Retinal pigment epithelial cell (primary cell): ENCODE measurements at regions not wholly inside any gene's neighbourhood (a gene's known extent, or its start where the extent isn't known, plus 50 kb on each side); places are given as distances from the start of the nearest gene placed in this dataset.

Experiments
- DNase-seq: peaks from one replicate; pipeline ENCODE4 v3.0.0-alpha.2; 2010; ENCODE audit warnings: low read depth
- H3K4me3 ChIP-seq: 2 replicates; pipeline ENCODE4 v1.5.1; 2011; ENCODE audit warnings: mild to moderate bottlenecking, low read length, control low read depth, moderate library complexity
- CTCF ChIP-seq: conservative IDR thresholded peaks from 2 replicates; pipeline ENCODE4 v1.5.1; 2011; ENCODE audit warnings: low read depth, low read length, control low read depth, inconsistent platforms

GRCh38 chr18:78580835-78581339 is 398.7 kb upstream of the SALL3 start:
- DNase-seq = no peak
- TF ChIP-seq CTCF = no peak
- no peak overlapping the region for H3K4me3 ChIP-seq

DNA sequence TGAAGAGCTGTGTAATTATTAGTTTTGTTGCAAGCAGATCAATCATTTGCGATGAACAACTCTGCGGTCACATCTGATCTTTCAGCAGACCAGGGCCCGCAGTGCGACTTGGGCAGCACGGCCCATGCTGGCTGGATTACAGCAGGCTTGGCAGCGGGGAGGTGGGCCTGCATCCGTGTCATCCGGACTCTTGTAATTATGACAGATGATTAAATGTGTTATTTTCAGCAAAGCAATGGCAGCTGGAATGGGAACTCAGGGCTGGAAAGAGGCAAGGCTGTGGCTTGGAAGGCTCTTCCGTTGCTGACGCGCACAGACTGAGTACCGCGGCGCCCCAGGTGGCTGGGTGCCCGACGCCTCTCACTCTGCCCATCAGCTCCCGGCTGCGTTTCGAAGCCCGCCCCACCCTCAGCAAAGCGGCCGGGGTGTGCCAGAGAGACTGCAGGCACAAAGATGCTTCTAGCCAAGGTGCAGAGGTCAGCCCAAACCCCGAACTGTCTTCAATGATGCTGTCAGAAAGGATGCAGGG is 397.4 kb upstream of the SALL3 start:
- DNase-seq = no peak
- H3K4me3 ChIP-seq = no peak overlapping the region
- TF ChIP-seq CTCF = no peak

- DNase-seq = no peak
- TF ChIP-seq CTCF = no peak
- H3K4me3 ChIP-seq = no peak overlapping the region
Measured at GRCh38 chr18:78582898-78583738, 396.5 kb upstream of the SALL3 start.

DNA sequence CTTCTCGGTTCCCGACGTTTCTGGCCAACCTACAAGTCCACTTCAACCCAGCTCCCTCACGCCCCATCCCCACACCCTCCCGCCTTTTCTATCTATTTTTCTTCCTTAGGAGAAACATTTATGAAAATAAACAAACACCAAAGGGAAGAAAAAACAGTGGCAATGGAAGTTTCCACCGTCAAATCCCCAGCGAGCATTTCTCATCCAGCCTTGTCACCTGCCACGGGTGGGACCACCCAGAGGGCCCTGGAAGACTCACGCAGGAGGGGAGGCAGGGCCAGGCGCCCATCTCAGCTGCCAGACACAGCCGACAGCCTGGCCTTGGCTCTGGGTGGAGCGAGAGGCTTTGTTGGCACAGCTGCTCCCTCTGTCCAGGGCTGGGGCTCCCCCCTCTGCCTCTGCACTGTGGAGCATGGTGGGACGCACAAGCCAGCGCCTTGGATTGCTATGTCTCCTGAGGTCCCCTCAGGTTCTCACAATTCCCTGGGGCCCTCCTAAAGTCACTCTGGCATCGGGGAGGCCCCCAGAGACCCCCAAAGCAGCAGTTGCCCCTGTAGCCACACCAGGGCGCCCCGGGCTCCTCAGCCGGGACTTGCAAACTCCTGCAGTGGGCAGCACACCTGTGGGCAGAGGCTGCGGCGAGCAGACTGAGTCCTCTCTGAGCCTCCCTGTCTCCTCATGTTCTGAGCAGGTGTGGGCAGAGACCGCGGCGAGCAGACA is 395.7 kb upstream of the SALL3 start:
- no peak for DNase-seq
- no peak for TF ChIP-seq CTCF
- H3K4me3 ChIP-seq = no peak overlapping the region

DNA sequence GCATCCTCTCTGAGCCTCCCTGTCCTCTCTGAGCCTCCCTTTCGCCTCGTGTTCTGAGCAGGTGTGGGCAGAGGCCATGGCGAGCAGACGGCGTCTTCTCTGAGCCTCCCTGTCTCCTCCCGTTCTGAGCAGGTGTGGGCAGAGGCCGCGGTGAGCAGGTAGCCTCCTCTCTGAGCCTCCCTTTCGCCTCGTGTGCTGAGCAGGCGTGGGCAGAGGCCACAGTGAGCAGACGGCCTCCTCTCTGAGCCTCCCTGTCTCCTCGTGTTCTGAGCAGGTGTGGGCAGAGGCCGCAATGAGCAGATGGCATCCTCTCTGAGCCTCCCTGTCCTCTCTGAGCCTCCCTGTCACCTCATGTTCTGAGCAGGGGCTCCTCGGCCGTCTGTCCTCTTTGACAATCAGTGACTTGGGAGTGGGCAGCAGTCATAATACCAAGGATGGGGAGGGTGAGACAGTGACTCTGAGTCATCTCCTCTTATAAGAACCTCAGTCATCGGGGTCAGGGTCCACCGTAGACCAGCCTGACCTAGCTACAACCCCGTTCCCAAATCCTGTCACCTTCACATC is 395.1 kb upstream of the SALL3 start:
- H3K4me3 ChIP-seq = no peak overlapping the region
- TF ChIP-seq CTCF = no peak
- DNase-seq = no peak

DNA sequence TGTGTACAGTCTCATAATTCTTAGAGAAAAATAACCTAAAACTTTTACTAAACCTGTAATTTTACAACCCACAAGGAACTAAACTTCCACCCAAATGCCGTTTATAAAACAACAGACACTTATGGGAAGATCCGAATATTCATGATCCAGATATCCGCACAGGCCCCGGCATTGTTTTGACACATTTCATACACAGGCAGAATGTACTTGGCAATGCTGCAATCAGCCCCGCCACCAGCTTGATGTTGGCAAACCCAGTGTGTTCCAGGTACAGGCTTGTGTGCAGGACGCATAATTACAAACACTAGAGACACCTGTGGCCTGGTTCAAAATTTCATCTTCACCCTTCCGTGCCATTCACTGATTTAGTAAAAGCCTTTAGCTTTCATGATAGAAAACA is 393.0 kb upstream of the SALL3 start:
- no peak for TF ChIP-seq CTCF

More for the DNA sequence above, 393.0 kb upstream of the SALL3 start:
- no peak overlapping the region for H3K4me3 ChIP-seq
- no peak for DNase-seq
